Stimulated activated naive CD8-positive, alpha-beta T cell treated with anti-CD3 and anti-CD28 coated beads, Interleukin-15, amount 100 ng/mL, for 72 hours (primary cell): ENCODE measurements at regions not wholly inside any gene's neighbourhood (a gene's known extent, or its start where the extent isn't known, plus 50 kb on each side); places are given as distances from the start of the nearest gene placed in this dataset.
"Not testable (repeated sequence)": the region's sequence is repeated elsewhere in the genome, so short reads cannot be mapped to it uniquely, and the experiment has no call there.

Experiments used
- ATAC-seq: fragments of 150-1000 bp; cut with Tn5 transposase; 2 replicates; pipeline ENCODE4 v1.10.0; 2021; ENCODE audit warnings: mild to moderate bottlenecking, moderate library complexity
- DNase-seq, 2 donors: peaks; one replicate each; pipeline ENCODE4 v3.0.0; 2021 to 2022
- H3K27ac Mint-ChIP-seq, 2 donors: one replicate each; pipeline ENCODE4 v1.8.0; 2022; ENCODE audit warnings: mild to moderate bottlenecking in 2 of 2, mixed read lengths in 2 of 2, moderate library complexity in 2 of 2
- H3K27me3 Mint-ChIP-seq: one replicate; pipeline ENCODE4 v1.8.0; 2022; ENCODE audit warnings: mixed read lengths
- H3K4me1 Mint-ChIP-seq: one replicate; pipeline ENCODE4 v1.8.0; 2022; ENCODE audit warnings: mild to moderate bottlenecking, mixed read lengths
- H3K4me3 Mint-ChIP-seq, 2 donors: one replicate each; pipeline ENCODE4 v1.8.0; 2022; ENCODE audit warnings: mild to moderate bottlenecking in 2 of 2, mixed read lengths in 2 of 2, moderate library complexity in 1 of 2
- H3K9me3 Mint-ChIP-seq, 2 donors: one replicate each; pipeline ENCODE4 v1.8.0; 2022; ENCODE audit warnings: mixed read lengths in 2 of 2

DNA sequence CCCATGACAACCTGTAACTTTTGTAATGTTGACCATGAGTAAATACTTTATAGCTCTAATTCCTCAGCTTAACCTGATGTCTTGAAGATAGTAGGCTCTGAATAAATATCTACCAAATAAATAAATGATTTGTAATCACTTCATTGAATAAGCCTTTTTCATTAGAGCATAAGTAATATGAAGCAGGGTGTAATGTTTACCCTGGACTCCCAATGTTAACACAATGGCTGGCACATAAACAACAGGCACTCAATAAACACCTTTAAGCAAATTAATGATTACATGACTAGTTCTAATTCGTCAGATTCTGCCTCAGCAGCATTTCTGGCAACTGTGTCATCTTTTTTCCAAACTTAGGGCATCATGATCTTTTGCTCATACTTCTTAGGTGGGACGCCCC, 396.3 kb downstream of the LIG4 start:
- H3K27ac Mint-ChIP-seq, result no peak overlapping the region
- no peaks in the 10 kb centered on the region for H3K4me1 Mint-ChIP-seq

DNA sequence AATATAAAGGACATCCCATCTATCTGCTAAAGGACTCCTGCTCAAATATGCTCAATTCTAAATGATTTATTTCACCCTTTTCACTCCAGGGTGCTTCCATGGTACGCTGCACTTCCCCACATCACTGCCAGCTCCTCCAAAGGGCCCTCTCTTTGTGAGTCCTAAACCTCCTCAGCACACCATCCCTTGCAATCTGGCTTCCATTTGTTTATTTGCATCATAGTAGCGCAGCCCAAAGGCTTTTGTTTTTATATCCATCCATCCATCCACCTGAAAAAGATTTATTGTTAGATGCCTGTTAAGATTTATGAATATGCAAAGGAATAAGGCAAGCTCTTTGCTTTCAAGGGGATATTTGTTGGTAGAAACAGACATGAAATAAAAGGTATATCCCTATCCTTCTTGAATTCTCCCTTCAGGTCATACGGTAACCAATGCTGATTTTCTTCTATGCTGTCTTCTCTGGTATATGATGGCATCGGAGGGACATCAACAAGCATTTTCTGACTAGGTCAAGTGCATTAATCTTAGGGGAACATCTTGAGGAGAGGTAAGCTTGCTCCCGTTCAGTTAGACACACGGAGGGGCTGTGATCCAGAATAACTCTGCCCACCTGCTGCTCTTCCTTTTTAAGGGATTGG, 397.6 kb downstream of the LIG4 start:
- ATAC-seq, result no peak
- H3K27ac Mint-ChIP-seq, result no peak overlapping the region
- no peaks in the 10 kb centered on the region for H3K4me1 Mint-ChIP-seq
- no peaks in the 10 kb centered on the region for H3K27me3 Mint-ChIP-seq
- DNase-seq, result no peak
- H3K9me3 Mint-ChIP-seq, result no peaks in the 10 kb centered on the region
- no peak overlapping the region for H3K4me3 Mint-ChIP-seq

More for the DNA sequence above, 396.3 kb downstream of the LIG4 start:
- H3K4me3 Mint-ChIP-seq, result no peak overlapping the region
- no peaks in the 10 kb centered on the region for H3K9me3 Mint-ChIP-seq
- no peaks in the 10 kb centered on the region for H3K27me3 Mint-ChIP-seq
- DNase-seq (no peak), ATAC-seq (no peak)

DNA sequence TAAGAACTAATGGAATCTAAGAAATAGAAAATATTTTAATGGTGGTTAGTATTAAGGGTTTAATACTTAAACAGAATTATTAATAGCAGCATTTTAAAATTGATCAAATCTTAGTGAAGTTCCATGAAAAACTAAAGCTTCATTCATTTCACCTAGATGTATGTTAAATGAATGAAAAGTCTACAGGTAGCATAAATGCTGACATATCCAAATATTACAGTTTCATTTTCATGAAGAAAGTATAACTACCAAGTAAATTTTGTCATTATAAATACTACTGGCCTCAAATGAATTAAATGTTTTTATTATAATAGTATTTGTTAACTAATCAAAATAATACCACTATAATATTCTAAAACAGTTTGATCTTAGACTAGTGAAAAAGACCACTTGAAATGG, 403.3 kb downstream of the LIG4 start:
- no peaks in the 10 kb centered on the region for H3K9me3 Mint-ChIP-seq
- no peaks in the 10 kb centered on the region for H3K27me3 Mint-ChIP-seq

DNA sequence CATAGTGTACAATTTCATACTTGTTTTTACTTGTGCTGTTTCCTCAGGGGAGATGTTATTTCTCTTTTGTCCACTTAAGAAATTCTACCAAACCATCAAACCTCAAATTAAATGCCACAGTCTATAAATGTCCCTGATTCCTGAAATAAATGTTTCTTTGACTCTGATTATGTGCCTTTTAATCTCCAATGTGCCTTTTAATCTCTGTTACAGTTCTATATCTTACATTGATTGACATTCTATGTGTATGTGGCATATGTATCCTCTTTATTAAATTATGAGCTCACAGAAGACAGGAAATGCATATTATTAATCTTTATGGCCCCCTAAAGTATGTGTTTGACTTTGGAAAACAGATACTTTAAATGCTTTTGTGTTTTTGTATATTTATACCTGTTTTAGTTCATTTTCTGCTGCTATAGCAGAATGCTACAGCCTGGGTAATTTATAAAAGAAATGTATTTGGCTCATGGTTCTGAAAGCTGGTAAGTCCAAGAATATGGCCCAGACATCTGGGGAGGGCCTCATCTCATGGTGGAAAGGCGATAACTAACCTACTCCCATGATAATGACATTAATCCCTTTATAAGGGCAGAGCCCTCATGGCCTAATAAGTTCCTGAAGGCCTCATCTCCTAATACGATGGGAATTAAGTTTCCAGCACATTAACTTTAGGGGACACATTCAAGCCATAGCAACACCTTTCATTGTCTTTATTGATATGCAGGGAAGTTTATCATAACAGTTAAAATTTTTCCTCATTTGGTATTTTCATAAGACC, 403.9 kb downstream of the LIG4 start:
- no peaks in the 10 kb centered on the region for H3K9me3 Mint-ChIP-seq
- H3K27ac Mint-ChIP-seq, result no peak overlapping the region
- DNase-seq (no peak), ATAC-seq (no peak)
- H3K27me3 Mint-ChIP-seq, result no peaks in the 10 kb centered on the region
- no peak overlapping the region for H3K4me3 Mint-ChIP-seq
- no peaks in the 10 kb centered on the region for H3K4me1 Mint-ChIP-seq

More for the DNA sequence above, 403.3 kb downstream of the LIG4 start:
- Mint-ChIP-seq H3K4me3 (no peak overlapping the region), H3K4me1 (no peaks in the 10 kb centered on the region), H3K27ac (no peak overlapping the region)
- DNase-seq (no peak), ATAC-seq (no peak)

DNA sequence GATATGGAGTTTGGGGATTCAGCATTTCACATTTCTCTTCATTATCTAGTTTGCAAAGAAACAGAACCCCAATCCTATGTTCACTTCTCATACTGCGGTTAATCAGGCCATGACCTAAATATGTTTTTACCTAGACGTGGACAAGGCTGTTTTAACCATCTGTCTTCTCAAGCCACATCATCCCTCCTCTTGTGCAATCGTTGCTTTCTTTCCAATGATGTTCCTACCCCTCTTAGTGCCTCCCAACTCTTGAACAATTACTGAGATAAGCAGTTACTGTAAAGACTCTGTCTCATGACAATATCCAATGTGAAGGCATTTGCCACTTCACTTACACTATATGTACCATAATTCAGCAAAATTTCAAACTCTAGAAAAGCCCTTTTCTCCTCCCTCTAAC, 406.2 kb downstream of the LIG4 start:
- Mint-ChIP-seq H3K4me1 (no peaks in the 10 kb centered on the region), H3K27ac (no peak overlapping the region), H3K9me3 (no peaks in the 10 kb centered on the region), H3K4me3 (no peak overlapping the region), H3K27me3 (no peaks in the 10 kb centered on the region)
- ATAC-seq (no peak), DNase-seq (no peak)

DNA sequence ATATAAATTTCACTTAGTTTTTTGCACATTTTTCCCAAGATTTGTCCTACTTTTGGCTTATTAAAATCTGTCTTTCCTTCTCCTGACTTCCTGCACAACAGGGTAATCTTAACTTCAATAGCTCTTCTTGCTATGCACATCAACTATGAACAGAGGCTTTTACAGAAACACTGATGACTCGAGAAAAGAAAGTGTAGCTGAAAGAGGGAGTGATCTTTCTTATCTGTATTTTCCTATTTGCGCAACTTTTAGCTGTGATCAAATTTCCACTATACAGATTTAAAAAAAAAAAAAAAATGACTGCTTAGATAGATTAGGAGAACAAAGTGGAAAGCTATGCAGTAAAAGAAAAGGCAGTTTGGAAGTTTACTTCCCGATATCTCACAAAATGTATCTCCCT, 406.9 kb downstream of the LIG4 start:
- ATAC-seq, result no peak
- H3K9me3 Mint-ChIP-seq, result no peaks in the 10 kb centered on the region

DNA sequence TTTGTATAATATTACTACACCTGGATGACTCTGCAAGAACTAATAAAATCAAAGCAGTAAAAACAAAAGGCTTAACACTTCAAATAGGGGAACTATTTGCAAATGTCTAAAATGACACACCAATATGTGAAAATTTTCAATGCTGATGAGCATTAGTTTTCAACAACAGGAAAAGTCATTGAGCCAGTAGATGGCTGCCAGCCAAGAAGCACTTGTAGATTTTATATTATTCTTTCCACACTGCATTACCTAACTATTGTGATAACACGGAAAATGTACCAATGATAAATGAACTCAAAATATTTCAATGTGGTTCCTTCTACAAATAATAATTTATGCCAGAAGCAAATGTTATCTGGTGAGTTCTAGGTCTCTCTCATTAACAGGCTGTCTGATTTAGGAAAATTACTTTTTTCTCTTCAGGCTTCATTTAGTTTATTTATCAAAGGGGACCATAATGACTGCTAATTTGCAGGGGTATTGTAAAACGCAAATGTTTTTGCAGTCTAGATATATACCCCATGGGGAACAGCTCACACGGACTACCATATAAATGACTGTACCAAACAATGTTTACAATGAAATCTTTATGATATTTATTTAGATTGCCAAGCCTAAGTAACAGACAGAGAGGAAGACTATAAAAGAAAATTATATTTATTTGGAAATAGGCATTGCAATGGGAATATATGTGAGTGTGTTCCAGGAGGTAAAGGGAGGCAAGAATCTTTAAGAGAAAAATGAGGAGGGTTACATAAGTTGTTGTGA, 407.8 kb downstream of the LIG4 start:
- no peaks in the 10 kb centered on the region for H3K27me3 Mint-ChIP-seq
- no peaks in the 10 kb centered on the region for H3K9me3 Mint-ChIP-seq
- H3K4me1 Mint-ChIP-seq, result no peaks in the 10 kb centered on the region
- DNase-seq (no peak), ATAC-seq (no peak)
- no peak overlapping the region for H3K27ac Mint-ChIP-seq
- H3K4me3 Mint-ChIP-seq, result no peak overlapping the region

More for the DNA sequence above, 406.9 kb downstream of the LIG4 start:
- H3K27ac Mint-ChIP-seq, result no peak overlapping the region
- no peak for DNase-seq
- no peaks in the 10 kb centered on the region for H3K27me3 Mint-ChIP-seq
- no peaks in the 10 kb centered on the region for H3K4me1 Mint-ChIP-seq
- H3K4me3 Mint-ChIP-seq, result no peak overlapping the region

DNA sequence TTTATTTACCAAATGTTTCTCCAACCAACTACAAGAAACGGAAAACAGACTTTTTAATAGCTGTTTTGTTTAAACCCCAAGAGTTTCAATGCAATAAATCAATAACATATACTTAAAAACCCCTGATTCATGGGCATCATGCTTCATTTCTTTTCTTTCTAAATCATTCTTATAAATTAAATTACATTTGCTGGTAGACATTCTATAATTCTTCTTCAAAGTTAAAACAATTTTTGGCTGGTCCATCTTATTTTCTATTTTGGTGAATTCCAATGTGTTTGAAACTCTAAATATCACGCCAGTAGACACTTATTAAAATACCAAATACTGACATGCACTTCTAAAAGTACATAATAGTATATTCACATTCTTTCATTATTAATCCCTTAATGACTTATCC, 408.6 kb downstream of the LIG4 start:
- no peaks in the 10 kb centered on the region for H3K27me3 Mint-ChIP-seq
- no peak for ATAC-seq
- no peaks in the 10 kb centered on the region for H3K4me1 Mint-ChIP-seq
- H3K4me3 Mint-ChIP-seq, result no peak overlapping the region
- no peaks in the 10 kb centered on the region for H3K9me3 Mint-ChIP-seq
- H3K27ac Mint-ChIP-seq, result no peak overlapping the region
- no peak for DNase-seq

DNA sequence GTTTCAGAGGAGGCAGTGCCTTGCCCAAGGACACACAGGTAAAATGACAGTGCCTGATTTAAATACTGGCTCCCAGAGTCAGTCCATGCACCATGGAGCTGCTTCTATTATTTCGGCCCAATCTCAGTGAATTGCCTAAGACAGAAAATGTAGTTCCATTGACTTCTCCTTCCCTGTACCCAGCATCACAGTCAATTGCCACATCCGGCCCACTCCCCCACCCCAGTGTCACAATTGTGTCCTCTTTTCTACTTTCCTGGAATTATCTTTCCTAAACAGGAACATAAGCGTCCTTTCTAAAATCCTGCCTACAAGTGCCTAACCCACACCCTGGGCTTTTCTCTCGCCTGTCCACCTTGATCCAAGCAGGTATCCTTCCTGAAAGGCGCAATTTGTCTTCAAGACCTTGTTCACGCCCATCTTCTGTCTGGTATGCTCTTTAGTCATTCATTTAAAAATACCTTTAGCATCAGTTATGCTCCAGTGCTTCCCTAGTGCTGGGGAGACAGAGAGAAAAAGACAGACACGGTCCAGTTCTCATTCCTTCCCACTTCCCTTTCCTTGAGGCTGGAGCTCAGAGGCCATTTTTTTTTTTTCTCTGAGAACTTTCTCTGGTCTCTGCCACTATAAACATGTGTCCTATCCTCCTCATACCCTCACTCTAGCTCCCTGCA, 411.4 kb downstream of the LIG4 start:
- H3K27ac Mint-ChIP-seq, result no peak overlapping the region
- no peaks in the 10 kb centered on the region for H3K27me3 Mint-ChIP-seq
- H3K4me1 Mint-ChIP-seq, result no peaks in the 10 kb centered on the region
- no peak for ATAC-seq
- no peak overlapping the region for H3K4me3 Mint-ChIP-seq
- H3K9me3 Mint-ChIP-seq, result no peaks in the 10 kb centered on the region
- DNase-seq, result no peak

DNA sequence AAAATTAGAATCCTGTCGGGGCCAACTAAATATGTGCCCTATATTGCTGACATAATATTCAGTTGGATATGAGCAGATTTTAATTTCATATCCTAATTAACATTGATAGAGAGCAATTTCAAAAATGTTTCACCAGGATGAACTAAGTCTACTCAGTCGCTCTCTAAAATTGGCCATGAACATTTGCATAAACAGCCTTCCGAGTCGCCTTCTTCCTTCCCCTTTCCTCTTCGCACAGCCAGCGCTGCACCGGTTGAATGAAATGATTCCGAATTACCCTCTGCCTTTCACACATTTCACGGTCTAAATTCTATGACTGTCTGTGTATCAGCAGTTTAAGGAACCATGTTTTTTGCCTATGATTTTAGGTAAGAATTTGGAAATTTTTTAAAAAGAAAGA, 413.7 kb downstream of the LIG4 start:
- ATAC-seq, result no peak
- no peak for DNase-seq
- no peaks in the 10 kb centered on the region for H3K9me3 Mint-ChIP-seq
- no peaks in the 10 kb centered on the region for H3K27me3 Mint-ChIP-seq
- no peaks in the 10 kb centered on the region for H3K4me1 Mint-ChIP-seq
- H3K4me3 Mint-ChIP-seq, result no peak overlapping the region
- H3K27ac Mint-ChIP-seq, result no peak overlapping the region

DNA sequence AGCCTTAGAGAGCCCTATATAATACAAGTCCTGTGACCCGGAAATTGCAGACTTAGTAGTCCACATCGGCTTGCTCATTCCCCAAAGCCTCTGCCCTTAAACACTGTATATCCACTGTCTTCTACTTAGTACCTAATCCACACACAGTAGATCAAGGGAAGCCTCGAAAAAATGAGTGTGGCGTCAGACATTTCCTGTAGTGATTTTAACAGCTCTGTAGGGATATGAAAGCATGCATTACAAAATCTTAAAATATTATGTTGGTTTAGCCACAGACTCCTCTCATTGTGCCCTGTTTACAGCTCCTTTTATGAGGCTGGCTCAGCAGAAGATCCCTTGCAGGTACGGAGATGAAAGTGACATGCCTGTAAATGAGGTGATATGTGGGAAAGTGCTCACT, 416.3 kb downstream of the LIG4 start:
- no peak for ATAC-seq
- H3K27ac Mint-ChIP-seq, result no peak overlapping the region
- no peaks in the 10 kb centered on the region for H3K27me3 Mint-ChIP-seq
- no peak for DNase-seq
- H3K4me3 Mint-ChIP-seq, result no peak overlapping the region
- no peaks in the 10 kb centered on the region for H3K9me3 Mint-ChIP-seq
- H3K4me1 Mint-ChIP-seq, result no peaks in the 10 kb centered on the region

DNA sequence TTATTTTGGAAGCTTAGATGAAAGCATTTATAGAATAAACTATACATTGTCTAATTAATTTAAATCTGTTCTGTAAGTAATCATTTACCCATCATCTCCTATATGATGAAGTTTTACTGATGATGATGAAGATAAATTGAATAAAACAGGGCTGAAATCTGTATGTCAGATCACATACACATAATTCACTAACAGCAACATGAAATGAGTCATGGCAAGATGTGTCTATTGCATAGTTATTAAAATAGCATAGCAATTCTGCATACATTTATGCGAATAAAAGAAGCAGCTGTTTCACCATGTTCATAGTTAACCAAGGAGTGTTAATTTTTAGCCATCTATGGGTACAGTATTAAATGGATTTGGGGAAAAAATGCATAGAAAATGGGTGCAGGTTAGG, 424.9 kb downstream of the LIG4 start:
- H3K4me1 Mint-ChIP-seq, result no peaks in the 10 kb centered on the region
- H3K27me3 Mint-ChIP-seq, result no peaks in the 10 kb centered on the region
- no peak overlapping the region for H3K4me3 Mint-ChIP-seq
- no peaks in the 10 kb centered on the region for H3K9me3 Mint-ChIP-seq
- no peak overlapping the region for H3K27ac Mint-ChIP-seq
- ATAC-seq, result no peak
- no peak for DNase-seq

DNA sequence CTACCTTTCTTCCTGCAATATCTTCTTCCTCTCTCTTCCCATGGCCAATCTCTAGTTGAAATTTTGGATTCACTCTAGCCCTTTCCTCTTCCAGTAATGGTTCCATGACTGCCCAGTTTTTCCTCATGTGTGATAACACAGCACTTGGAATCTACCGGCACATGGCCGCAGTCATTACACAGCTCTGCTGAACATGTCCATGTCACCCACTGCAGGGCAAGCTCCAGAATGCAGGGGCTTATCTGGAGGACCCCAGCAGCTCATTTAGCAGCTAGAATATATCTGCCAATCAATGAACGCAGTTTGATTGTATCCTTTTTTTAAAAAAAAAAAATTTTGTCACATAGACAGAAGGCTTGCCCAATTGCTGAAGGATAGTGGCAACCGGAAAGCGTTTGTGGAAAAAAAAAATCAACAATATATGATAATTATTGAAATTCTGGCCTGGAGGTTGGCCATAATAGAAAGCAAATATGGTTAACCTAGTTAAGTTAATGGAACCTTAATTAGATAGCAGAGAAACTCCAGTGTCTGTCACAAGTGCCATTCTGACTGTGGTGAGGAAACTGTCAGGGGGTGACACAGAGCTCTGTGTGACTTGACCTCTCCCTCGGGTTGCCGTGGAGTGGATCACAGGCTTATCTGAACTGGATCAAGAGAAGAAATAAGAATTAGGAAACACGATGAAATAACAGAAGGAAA, 426.7 kb downstream of the LIG4 start:
- Mint-ChIP-seq H3K4me1 (no peaks in the 10 kb centered on the region), H3K27me3 (no peaks in the 10 kb centered on the region), H3K27ac (no peak overlapping the region), H3K4me3 (no peak overlapping the region), H3K9me3 (no peaks in the 10 kb centered on the region)
- DNase-seq (no peak), ATAC-seq (no peak)

DNA sequence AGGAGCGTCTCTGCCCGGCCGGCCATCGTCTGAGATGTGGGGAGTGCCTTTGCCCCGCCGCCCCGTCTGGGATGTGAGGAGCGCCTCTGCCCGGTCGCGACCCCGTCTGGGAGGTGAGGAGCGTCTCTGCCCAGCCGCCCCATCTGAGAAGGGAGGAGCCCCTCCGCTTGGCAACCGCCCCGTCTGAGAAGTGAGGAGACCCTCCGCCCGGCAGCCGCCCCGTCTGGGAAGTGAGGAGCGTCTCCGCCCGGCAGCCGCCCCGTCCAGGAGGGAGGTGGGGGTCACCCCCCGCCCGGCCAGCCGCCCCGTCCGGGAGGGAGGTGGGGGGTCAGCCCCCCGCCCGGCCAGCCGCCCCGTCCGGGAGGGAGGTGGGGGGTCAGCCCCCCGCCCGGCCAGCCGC, 432.7 kb downstream of the LIG4 start:
- ATAC-seq, H3K27ac Mint-ChIP-seq, H3K4me3 Mint-ChIP-seq, H3K27me3 Mint-ChIP-seq, DNase-seq, H3K9me3 Mint-ChIP-seq, H3K4me1 Mint-ChIP-seq: not testable (repeated sequence)

DNA sequence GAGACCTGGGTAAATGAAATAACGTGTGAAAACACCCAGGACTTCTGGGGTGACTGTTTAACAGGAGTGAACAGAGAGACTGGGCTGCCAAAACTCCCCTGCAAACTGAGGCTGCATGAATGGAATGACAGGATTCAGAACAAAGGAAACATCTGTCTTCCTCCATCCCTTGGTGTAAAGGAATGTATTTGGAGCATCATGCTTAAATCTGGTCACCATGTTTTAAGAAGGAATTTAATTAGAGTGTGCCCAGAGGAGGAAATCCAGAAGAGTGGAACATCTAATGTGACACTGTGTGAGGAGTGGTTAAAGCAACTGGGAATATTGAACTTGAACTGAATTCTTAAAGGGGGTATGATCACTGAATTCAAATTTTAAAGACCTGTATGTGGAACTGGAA, 437.2 kb downstream of the LIG4 start:
- no peak overlapping the region for H3K27ac Mint-ChIP-seq
- H3K4me1 Mint-ChIP-seq, result no peaks in the 10 kb centered on the region
- DNase-seq, result no peak
- no peak overlapping the region for H3K4me3 Mint-ChIP-seq
- no peaks in the 10 kb centered on the region for H3K9me3 Mint-ChIP-seq
- no peak for ATAC-seq
- no peaks in the 10 kb centered on the region for H3K27me3 Mint-ChIP-seq
